Endodermal cell (in vitro differentiated cells): ENCODE measurements at regions not wholly inside any gene's neighbourhood (a gene's known extent, or its start where the extent isn't known, plus 50 kb on each side); places are given as distances from the start of the nearest gene placed in this dataset.
A peak's percentile ranks its signal among the peaks of the same experiment; 100 is the strongest.

Experiments used
- DNase-seq: peaks from one replicate; pipeline ENCODE4 v3.0.0-alpha.2; 2017
- H3K27ac ChIP-seq: 2 replicates; pipeline ENCODE4 v1.5.1; 2013; ENCODE audit warnings: mild to moderate bottlenecking, low read depth, low read length, moderate library complexity
- H3K27me3 ChIP-seq: 2 replicates; pipeline ENCODE4 v1.6.1; 2013; ENCODE audit warnings: mild to moderate bottlenecking, low read length, moderate library complexity; ENCODE audit not compliant: insufficient read depth, control insufficient read depth, poor library complexity, severe bottlenecking
- H3K36me3 ChIP-seq: 2 replicates; pipeline ENCODE4 v1.7.0; 2013; ENCODE audit warnings: mild to moderate bottlenecking, low read length, moderate library complexity; ENCODE audit not compliant: control insufficient read depth, insufficient read depth
- H3K4me1 ChIP-seq: one replicate; pipeline ENCODE4 v1.7.0; 2013; ENCODE audit warnings: low read length; ENCODE audit not compliant: control insufficient read depth, insufficient read depth
- H3K4me3 ChIP-seq: 2 replicates; pipeline ENCODE4 v1.5.1; 2013; ENCODE audit warnings: mild to moderate bottlenecking, low read length, moderate library complexity
- H3K9ac ChIP-seq: 2 replicates; pipeline ENCODE4 v1.6.1; 2013; ENCODE audit warnings: mild to moderate bottlenecking, low read length, moderate library complexity; ENCODE audit not compliant: poor library complexity, severe bottlenecking; ENCODE audit errors: extremely low read depth
- H3K9me3 ChIP-seq: 2 replicates; pipeline ENCODE4 v1.6.1; 2013; ENCODE audit warnings: mild to moderate bottlenecking, low read length, moderate library complexity; ENCODE audit not compliant: control insufficient read depth
- H3K27ac Mint-ChIP-seq: 2 replicates; pipeline ENCODE4 v1.8.0; 2020; ENCODE audit warnings: mixed read lengths
- H3K27me3 Mint-ChIP-seq: 2 replicates; pipeline ENCODE4 v1.8.0; 2021; ENCODE audit warnings: mild to moderate bottlenecking, mixed read lengths; ENCODE audit not compliant: insufficient read depth
- H3K36me3 Mint-ChIP-seq: 2 replicates; pipeline ENCODE4 v1.8.0; 2020; ENCODE audit warnings: low read depth, mixed read lengths
- H3K4me1 Mint-ChIP-seq: 2 replicates; pipeline ENCODE4 v1.8.0; 2020; ENCODE audit warnings: mixed read lengths
- H3K4me3 Mint-ChIP-seq: 2 replicates; pipeline ENCODE4 v1.8.0; 2020; ENCODE audit warnings: mild to moderate bottlenecking, moderate library complexity, mixed read lengths
- H3K9me3 Mint-ChIP-seq: 2 replicates; pipeline ENCODE4 v1.8.0; 2020; ENCODE audit warnings: mild to moderate bottlenecking, mixed read lengths
- CTCF ChIP-seq: fragments of 200-600 bp; sonication (generic); conservative IDR thresholded peaks from 2 replicates; pipeline ENCODE4 v1.5.0; 2021; ENCODE audit warnings: antibody characterized with exemption, mild to moderate bottlenecking
- WGBS, 2 experiments: methylation state at CpG; one replicate each; pipeline versions ENCODE4 v1.1.5 to v1.1.7; 2013; ENCODE audit warnings: missing lambda C conversion rate in 2 of 2, mixed read lengths in 1 of 2; ENCODE audit not compliant: insufficient coverage in 1 of 2, insufficient read length in 1 of 2; 5-methylcytosine and 5-hydroxymethylcytosine counted together

GRCh38 chr10:88045656-88046415 lies 182.4 kb downstream of the PTEN start:
- H3K27ac Mint-ChIP-seq, result no peak overlapping the region

GRCh38 chr10:88047579-88047978 lies 184.2 kb downstream of the PTEN start:
- no peaks in the 10 kb centered on the region for H3K9me3 Mint-ChIP-seq
- no peak overlapping the region for H3K27ac Mint-ChIP-seq
- no peak overlapping the region for H3K4me3 ChIP-seq
- H3K9ac ChIP-seq, result no peak overlapping the region
- peaks cover 29% of the 10 kb centered on the region for H3K4me1 Mint-ChIP-seq
- no peak for DNase-seq
- H3K36me3 ChIP-seq, result no peaks in the 10 kb centered on the region
- no peaks in the 10 kb centered on the region for H3K9me3 ChIP-seq
- H3K27me3 Mint-ChIP-seq, result peaks cover 4% of the 10 kb centered on the region
- peaks cover 9% of the 10 kb centered on the region for H3K27me3 ChIP-seq
- no peak overlapping the region for H3K4me3 Mint-ChIP-seq
- no peak for TF ChIP-seq CTCF
- H3K27ac ChIP-seq, result no peak overlapping the region
- peaks cover 10% of the 10 kb centered on the region for H3K4me1 ChIP-seq
- H3K36me3 Mint-ChIP-seq, result no peaks in the 10 kb centered on the region

More at GRCh38 chr10:88045656-88046415, 182.4 kb downstream of the PTEN start:
- 73 to 90% methylated on average over 3 to 5 of the region's 5 CpGs for WGBS, 2 experiments
- Mint-ChIP-seq H3K4me1 (peaks cover 21% of the 10 kb centered on the region), H3K4me3 (no peak overlapping the region), H3K9me3 (no peaks in the 10 kb centered on the region), H3K36me3 (no peaks in the 10 kb centered on the region), H3K27me3 (peaks cover 4% of the 10 kb centered on the region)
- Histone ChIP-seq H3K27me3 (peaks cover 9% of the 10 kb centered on the region), H3K27ac (peak overlapping the region; percentile 89), H3K4me1 (peaks cover 8% of the 10 kb centered on the region), H3K9ac (no peak overlapping the region), H3K36me3 (no peaks in the 10 kb centered on the region), H3K9me3 (no peaks in the 10 kb centered on the region), H3K4me3 (no peak overlapping the region)
- no peak for TF ChIP-seq CTCF
- no peak for DNase-seq

- WGBS, 2 experiments, result 100% methylated on average over 1 of the region's 1 CpG
- TF ChIP-seq CTCF, result no peak
- Mint-ChIP-seq H3K27me3 (peaks cover under 1% of the 10 kb centered on the region), H3K27ac (no peak overlapping the region), H3K4me3 (no peak overlapping the region), H3K9me3 (no peaks in the 10 kb centered on the region), H3K4me1 (peaks cover 25% of the 10 kb centered on the region), H3K36me3 (no peaks in the 10 kb centered on the region)
- peaks cover 8% of the 10 kb centered on the region for H3K4me1 ChIP-seq
- H3K27ac ChIP-seq, result no peak overlapping the region
- DNase-seq, result no peak
- H3K36me3 ChIP-seq, result no peaks in the 10 kb centered on the region
- peaks cover 3% of the 10 kb centered on the region for H3K27me3 ChIP-seq
- H3K9me3 ChIP-seq, result no peaks in the 10 kb centered on the region
- no peak overlapping the region for H3K4me3 ChIP-seq
- no peak overlapping the region for H3K9ac ChIP-seq
Measured at GRCh38 chr10:88048312-88048711, 184.9 kb downstream of the PTEN start.
